Activated CD4-positive, alpha-beta T cell treated with anti-CD3 and anti-CD28 coated beads for 36 hours (primary cell): ENCODE measurements at regions not wholly inside any gene's neighbourhood (a gene's known extent, or its start where the extent isn't known, plus 50 kb on each side); places are given as distances from the start of the nearest gene placed in this dataset.

Experiments used
- ATAC-seq: fragments of 200-7000 bp; cut with Tn5 transposase; one replicate; pipeline ENCODE4 v1.10.0; 2021; ENCODE audit warnings: mild to moderate bottlenecking, moderate library complexity
- CTCF ChIA-PET: fragments of 350-600 bp; sonication (Branson Sonifier 250); formaldehyde crosslinking; loops from one replicate; lab custom pipeline; 2021; ENCODE audit warnings: antibody characterized with exemption; lab: Charles Lee
- POLR2A ChIA-PET: fragments of 350-600 bp; sonication (Branson Sonifier 250); formaldehyde crosslinking; loops from one replicate; lab custom pipeline; 2021; ENCODE audit warnings: antibody characterized with exemption, inconsistent platforms; lab: Charles Lee
- DNase-seq: peaks from one replicate; pipeline ENCODE4 v3.0.0-alpha.2; 2020
- H3K27ac Mint-ChIP-seq: one replicate; pipeline ENCODE4 v1.8.0; 2021; ENCODE audit warnings: mixed read lengths
- H3K27me3 Mint-ChIP-seq: one replicate; pipeline ENCODE4 v1.8.0; 2021; ENCODE audit warnings: mixed read lengths
- H3K36me3 Mint-ChIP-seq: one replicate; pipeline ENCODE4 v1.8.0; 2021; ENCODE audit warnings: low read depth, mixed read lengths
- H3K4me1 Mint-ChIP-seq: one replicate; pipeline ENCODE4 v1.8.0; 2021; ENCODE audit warnings: mixed read lengths
- H3K4me3 Mint-ChIP-seq: one replicate; pipeline ENCODE4 v1.8.0; 2021; ENCODE audit warnings: mild to moderate bottlenecking, moderate library complexity, mixed read lengths
- H3K9me3 Mint-ChIP-seq: one replicate; pipeline ENCODE4 v1.8.0; 2021; ENCODE audit warnings: low read depth, mixed read lengths
- intact Hi-C, 2 experiments: fragments of 100-400 bp; cut with DNase I in 1 of 2; cut with micrococcal nuclease in 1 of 2; formaldehyde crosslinking; loops; one replicate each; pipeline versions ENCODE4 v1.14.2 to v1.15.1; 2022 to 2024; cut with DNase I, micrococcal nuclease

- no peaks in the 10 kb centered on the region for H3K27me3 Mint-ChIP-seq
- H3K4me3 Mint-ChIP-seq, result no peak overlapping the region
- intact Hi-C loops, result no loop called here
- no peaks in the 10 kb centered on the region for H3K4me1 Mint-ChIP-seq
- no peaks in the 10 kb centered on the region for H3K36me3 Mint-ChIP-seq
- no peaks in the 10 kb centered on the region for H3K9me3 Mint-ChIP-seq
- no peak overlapping the region for H3K27ac Mint-ChIP-seq
- CTCF ChIA-PET, result interaction anchor here (0.5 to 1.0 kb wide), 5 partner anchors 12 to 1340 kb away, joined by 3 to 5 read pairs (median 3); no protein-coding TSS in a partner anchor
- ATAC-seq (no peak), DNase-seq (no peak)
- POLR2A ChIA-PET, result no interaction called here
Observed at GRCh38 chr4:11342401-11342800, 86.3 kb downstream of the HS3ST1 start.

- DNase-seq (no peak), ATAC-seq (no peak)
- Mint-ChIP-seq H3K36me3 (no peaks in the 10 kb centered on the region), H3K4me1 (no peaks in the 10 kb centered on the region), H3K9me3 (no peaks in the 10 kb centered on the region), H3K4me3 (no peak overlapping the region), H3K27ac (no peak overlapping the region), H3K27me3 (no peaks in the 10 kb centered on the region)
- intact Hi-C loops, result no loop called here
- ChIA-PET POLR2A (no interaction called here), CTCF (interaction anchor here (0.6 to 1.1 kb wide), 4 partner anchors 12 to 497 kb away, joined by 3 read pairs; no protein-coding TSS in a partner anchor)
Observed at GRCh38 chr4:11341337-11342043, 87.2 kb downstream of the HS3ST1 start.

- CTCF ChIA-PET, result interaction anchor here (0.6 kb wide), 1 partner anchor 1757 kb away, joined by 3 read pairs; no protein-coding TSS in a partner anchor
- Mint-ChIP-seq H3K4me3 (no peak overlapping the region), H3K27ac (no peak overlapping the region), H3K27me3 (no peaks in the 10 kb centered on the region), H3K36me3 (no peaks in the 10 kb centered on the region), H3K9me3 (no peaks in the 10 kb centered on the region), H3K4me1 (no peaks in the 10 kb centered on the region)
- DNase-seq, result no peak
- POLR2A ChIA-PET, result no interaction called here
- intact Hi-C loops, result no loop called here
- ATAC-seq, result no peak
Observed at GRCh38 chr4:11338956-11339782, 89.5 kb downstream of the HS3ST1 start.

- DNase-seq, result no peak
- no peaks in the 10 kb centered on the region for H3K4me1 Mint-ChIP-seq
- no peak overlapping the region for H3K4me3 Mint-ChIP-seq
- POLR2A ChIA-PET, result no interaction called here
- H3K36me3 Mint-ChIP-seq, result no peaks in the 10 kb centered on the region
- H3K27me3 Mint-ChIP-seq, result peaks cover 2% of the 10 kb centered on the region
- ATAC-seq, result no peak
- intact Hi-C loops, result no loop called here
- no peaks in the 10 kb centered on the region for H3K9me3 Mint-ChIP-seq
- CTCF ChIA-PET, result no interaction called here
- no peak overlapping the region for H3K27ac Mint-ChIP-seq
Observed at GRCh38 chr4:11337287-11337686, 91.4 kb downstream of the HS3ST1 start.

GRCh38 chr4:11336435-11336834, 92.3 kb downstream of the HS3ST1 start:
- POLR2A ChIA-PET, result no interaction called here
- CTCF ChIA-PET, result no interaction called here
- no peaks in the 10 kb centered on the region for H3K36me3 Mint-ChIP-seq
- H3K4me1 Mint-ChIP-seq, result no peaks in the 10 kb centered on the region
- peaks cover 2% of the 10 kb centered on the region for H3K27me3 Mint-ChIP-seq
- H3K9me3 Mint-ChIP-seq, result no peaks in the 10 kb centered on the region
- H3K27ac Mint-ChIP-seq, result no peak overlapping the region
- DNase-seq (no peak), ATAC-seq (no peak)
- intact Hi-C loops, result no loop called here
- H3K4me3 Mint-ChIP-seq, result no peak overlapping the region

- ATAC-seq (no peak), DNase-seq (no peak)
- H3K36me3 Mint-ChIP-seq, result no peaks in the 10 kb centered on the region
- no peak overlapping the region for H3K4me3 Mint-ChIP-seq
- intact Hi-C loops, result no loop called here
- no peaks in the 10 kb centered on the region for H3K9me3 Mint-ChIP-seq
- no peak overlapping the region for H3K27ac Mint-ChIP-seq
- peaks cover 2% of the 10 kb centered on the region for H3K27me3 Mint-ChIP-seq
- CTCF ChIA-PET, result no interaction called here
- POLR2A ChIA-PET, result no interaction called here
- no peaks in the 10 kb centered on the region for H3K4me1 Mint-ChIP-seq
Observed at GRCh38 chr4:11334887-11335286, 93.8 kb downstream of the HS3ST1 start.

- CTCF ChIA-PET, result interaction anchor here (0.6 kb wide), 1 partner anchor 353 kb away, joined by 5 read pairs; no protein-coding TSS in a partner anchor
- no peak for DNase-seq
Observed at GRCh38 chr4:11328401-11328800, 100.3 kb downstream of the HS3ST1 start.

GRCh38 chr4:11326021-11326420, 102.7 kb downstream of the HS3ST1 start:
- H3K27ac Mint-ChIP-seq, result no peak overlapping the region
- no peak for ATAC-seq

More at GRCh38 chr4:11328401-11328800, 100.3 kb downstream of the HS3ST1 start:
- H3K36me3 Mint-ChIP-seq, result no peaks in the 10 kb centered on the region
- peaks cover 6% of the 10 kb centered on the region for H3K9me3 Mint-ChIP-seq
- no peak overlapping the region for H3K27ac Mint-ChIP-seq
- H3K4me1 Mint-ChIP-seq, result no peaks in the 10 kb centered on the region
- POLR2A ChIA-PET, result no interaction called here
- intact Hi-C loops, result no loop called here
- H3K4me3 Mint-ChIP-seq, result no peak overlapping the region
- H3K27me3 Mint-ChIP-seq, result peaks cover 4% of the 10 kb centered on the region
- no peak for ATAC-seq

GRCh38 chr4:11323771-11324170, 104.9 kb downstream of the HS3ST1 start:
- Mint-ChIP-seq H3K27me3 (peaks cover 2% of the 10 kb centered on the region), H3K36me3 (no peaks in the 10 kb centered on the region), H3K4me1 (no peaks in the 10 kb centered on the region), H3K27ac (no peak overlapping the region), H3K4me3 (no peak overlapping the region), H3K9me3 (peaks cover 22% of the 10 kb centered on the region)
- DNase-seq, result no peak
- intact Hi-C loops, result no loop called here
- CTCF ChIA-PET, result no interaction called here
- ATAC-seq, result no peak
- POLR2A ChIA-PET, result no interaction called here

More at GRCh38 chr4:11326021-11326420, 102.7 kb downstream of the HS3ST1 start:
- H3K36me3 Mint-ChIP-seq, result no peaks in the 10 kb centered on the region
- CTCF ChIA-PET, result no interaction called here
- DNase-seq, result no peak
- POLR2A ChIA-PET, result no interaction called here
- H3K4me1 Mint-ChIP-seq, result no peaks in the 10 kb centered on the region
- peaks cover 22% of the 10 kb centered on the region for H3K9me3 Mint-ChIP-seq
- intact Hi-C loops, result no loop called here
- peaks cover 2% of the 10 kb centered on the region for H3K27me3 Mint-ChIP-seq
- H3K4me3 Mint-ChIP-seq, result no peak overlapping the region

GRCh38 chr4:11313157-11313943, 115.3 kb downstream of the HS3ST1 start:
- ATAC-seq (no peak), DNase-seq (no peak)
- Mint-ChIP-seq H3K27ac (no peak overlapping the region), H3K36me3 (no peaks in the 10 kb centered on the region), H3K4me1 (no peaks in the 10 kb centered on the region), H3K4me3 (no peak overlapping the region), H3K9me3 (peaks cover 3% of the 10 kb centered on the region), H3K27me3 (peaks cover 3% of the 10 kb centered on the region)
- ChIA-PET POLR2A (no interaction called here), CTCF (interaction anchor here (0.7 kb wide), 1 partner anchor 29 kb away, joined by 3 read pairs; no protein-coding TSS in a partner anchor)
- intact Hi-C loops, result no loop called here

GRCh38 chr4:11312389-11312788, 116.3 kb downstream of the HS3ST1 start:
- Mint-ChIP-seq H3K4me3 (no peak overlapping the region), H3K4me1 (no peaks in the 10 kb centered on the region), H3K36me3 (no peaks in the 10 kb centered on the region), H3K9me3 (peaks cover 8% of the 10 kb centered on the region), H3K27me3 (peaks cover 3% of the 10 kb centered on the region), H3K27ac (no peak overlapping the region)
- POLR2A ChIA-PET, result no interaction called here
- DNase-seq, result no peak
- CTCF ChIA-PET, result no interaction called here
- intact Hi-C loops, result no loop called here
- no peak for ATAC-seq
